T-helper 1 cell treated with Interleukin-12 subunit alpha and Interleukin-12 subunit beta and Interleukin-4 antibody, amounts not matched to agents 30 μg/mL and 1 μg/mL, for 36 hours (primary cell): ENCODE measurements at regions not wholly inside any gene's neighbourhood (a gene's known extent, or its start where the extent isn't known, plus 50 kb on each side); places are given as distances from the start of the nearest gene placed in this dataset.
"Not testable (repeated sequence)": the region's sequence is repeated elsewhere in the genome, so short reads cannot be mapped to it uniquely, and the experiment has no call there.

Experiments
- H3K27ac Mint-ChIP-seq: one replicate; pipeline ENCODE4 v1.8.0; 2021; ENCODE audit warnings: mild to moderate bottlenecking, mixed read lengths
- H3K27me3 Mint-ChIP-seq: one replicate; pipeline ENCODE4 v1.8.0; 2021; ENCODE audit warnings: low read depth, mixed read lengths
- H3K36me3 Mint-ChIP-seq: one replicate; pipeline ENCODE4 v1.8.0; 2021; ENCODE audit warnings: low read depth, mixed read lengths
- H3K4me1 Mint-ChIP-seq: one replicate; pipeline ENCODE4 v1.8.0; 2021; ENCODE audit warnings: low read depth, mixed read lengths
- H3K4me3 Mint-ChIP-seq: one replicate; pipeline ENCODE4 v1.8.0; 2021; ENCODE audit warnings: mild to moderate bottlenecking, moderate library complexity, mixed read lengths
- H3K9me3 Mint-ChIP-seq: one replicate; pipeline ENCODE4 v1.8.0; 2021; ENCODE audit warnings: mixed read lengths

DNA sequence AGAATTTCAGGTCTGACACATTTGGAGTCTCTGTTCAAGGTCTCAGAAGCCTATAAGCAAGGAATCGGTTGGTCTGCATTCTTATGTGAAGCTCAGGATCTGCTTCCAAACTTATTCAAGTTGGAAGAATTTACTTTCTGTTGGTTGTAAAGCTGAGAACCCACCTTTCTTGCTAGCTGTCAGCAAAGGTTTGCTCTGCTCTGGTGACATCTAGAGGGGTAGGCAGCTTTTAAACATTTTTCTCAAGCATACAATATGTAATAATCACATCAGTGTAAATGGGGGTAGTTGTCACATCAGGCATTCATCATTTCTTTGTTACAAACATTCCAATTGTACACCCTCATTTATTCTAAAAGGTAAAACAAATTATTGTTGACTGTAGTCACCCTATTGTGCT is 935.2 kb downstream of the TRAM1L1 start:
- no peaks in the 10 kb centered on the region for H3K4me1 Mint-ChIP-seq
- no peak overlapping the region for H3K4me3 Mint-ChIP-seq
- H3K9me3 Mint-ChIP-seq = no peaks in the 10 kb centered on the region
- H3K36me3 Mint-ChIP-seq = no peaks in the 10 kb centered on the region
- no peaks in the 10 kb centered on the region for H3K27me3 Mint-ChIP-seq
- H3K27ac Mint-ChIP-seq = no peak overlapping the region

DNA sequence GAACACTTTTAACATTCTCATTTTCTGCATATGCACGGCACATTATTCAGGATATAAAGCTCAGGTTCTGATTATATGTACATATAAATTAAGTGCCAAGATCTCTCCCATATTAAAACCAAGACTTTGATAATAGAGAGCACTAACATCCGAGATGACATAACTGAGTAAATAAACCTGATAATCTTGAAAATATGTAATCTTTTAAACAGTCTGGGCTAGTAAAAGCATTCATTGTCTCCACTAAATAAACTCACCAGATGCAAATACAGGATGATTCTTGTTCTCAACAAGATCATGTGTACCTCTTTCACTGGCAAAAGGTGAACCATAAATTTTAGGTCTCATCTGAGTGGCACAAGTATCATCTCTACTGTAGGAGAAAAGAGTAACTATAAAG is 942.2 kb downstream of the TRAM1L1 start:
- Mint-ChIP-seq H3K27me3 (no peaks in the 10 kb centered on the region), H3K4me1 (no peaks in the 10 kb centered on the region), H3K9me3 (no peaks in the 10 kb centered on the region), H3K36me3 (no peaks in the 10 kb centered on the region), H3K27ac (no peak overlapping the region), H3K4me3 (no peak overlapping the region)

DNA sequence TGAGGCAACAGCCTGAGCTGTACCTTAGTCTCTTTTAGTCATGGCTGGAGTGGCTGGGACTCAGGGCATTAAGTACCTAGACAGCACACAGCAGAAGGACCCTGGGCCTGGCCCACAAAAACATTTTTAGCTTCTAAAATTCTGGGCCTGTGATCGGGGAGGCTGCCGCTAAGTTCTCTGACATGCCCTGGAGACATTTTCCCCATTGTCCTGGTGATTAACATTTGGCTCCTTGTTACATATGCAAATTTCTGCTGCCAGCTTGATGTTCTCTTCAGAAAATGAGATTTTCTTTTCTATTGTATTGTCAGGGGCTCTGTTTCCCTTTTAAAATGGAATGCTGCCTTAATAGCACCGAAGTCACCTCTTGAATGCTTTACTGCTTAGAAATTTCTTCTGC is 952.4 kb downstream of the TRAM1L1 start:
- Mint-ChIP-seq H3K9me3 (no peaks in the 10 kb centered on the region), H3K27me3 (no peaks in the 10 kb centered on the region), H3K4me3 (no peak overlapping the region), H3K27ac (no peak overlapping the region), H3K4me1 (no peaks in the 10 kb centered on the region), H3K36me3 (no peaks in the 10 kb centered on the region)

DNA sequence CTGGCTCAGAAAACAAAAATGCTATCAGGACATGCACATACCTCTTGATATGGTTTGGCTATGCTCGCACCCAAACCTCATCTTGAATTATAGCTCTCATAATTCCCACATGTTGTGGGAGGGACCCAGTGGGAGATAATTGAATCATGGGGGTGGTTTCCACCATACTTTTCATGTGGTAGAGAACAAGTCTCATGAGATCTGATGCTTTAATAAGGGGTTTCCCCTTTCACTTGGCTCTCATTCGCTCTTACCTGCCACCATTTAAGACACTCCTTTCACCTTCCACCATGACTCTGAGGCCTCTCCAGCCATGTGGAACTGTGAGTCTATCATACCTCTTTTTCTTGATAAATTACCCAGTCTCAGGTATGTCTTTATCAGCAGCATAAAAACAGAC is 958.6 kb downstream of the TRAM1L1 start:
- Mint-ChIP-seq H3K4me1 (no peaks in the 10 kb centered on the region), H3K9me3 (no peaks in the 10 kb centered on the region), H3K4me3 (no peak overlapping the region), H3K27me3 (no peaks in the 10 kb centered on the region), H3K27ac (no peak overlapping the region), H3K36me3 (no peaks in the 10 kb centered on the region)

DNA sequence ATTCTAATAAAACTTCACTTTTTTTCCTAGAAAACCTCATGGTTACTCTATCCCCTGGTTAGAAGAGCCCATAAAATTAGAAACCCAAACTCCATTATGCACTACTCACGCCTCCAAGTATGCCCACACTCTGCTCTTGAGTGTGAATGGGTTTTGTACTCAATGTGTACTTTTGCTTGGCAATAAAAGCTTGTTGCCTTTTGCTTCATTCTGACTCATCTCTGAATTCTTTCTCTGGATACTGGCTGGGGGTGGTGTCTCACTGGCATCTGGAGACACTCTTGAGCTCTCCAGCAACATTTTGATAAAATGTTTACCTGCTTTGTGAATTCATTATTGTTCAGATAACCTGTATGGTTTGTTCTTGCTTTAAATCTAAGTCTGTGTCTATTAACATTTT is 963.3 kb downstream of the TRAM1L1 start:
- Mint-ChIP-seq H3K4me1 (no peaks in the 10 kb centered on the region), H3K4me3 (no peak overlapping the region), H3K27me3 (no peaks in the 10 kb centered on the region), H3K9me3 (no peaks in the 10 kb centered on the region), H3K27ac (no peak overlapping the region), H3K36me3 (no peaks in the 10 kb centered on the region)

DNA sequence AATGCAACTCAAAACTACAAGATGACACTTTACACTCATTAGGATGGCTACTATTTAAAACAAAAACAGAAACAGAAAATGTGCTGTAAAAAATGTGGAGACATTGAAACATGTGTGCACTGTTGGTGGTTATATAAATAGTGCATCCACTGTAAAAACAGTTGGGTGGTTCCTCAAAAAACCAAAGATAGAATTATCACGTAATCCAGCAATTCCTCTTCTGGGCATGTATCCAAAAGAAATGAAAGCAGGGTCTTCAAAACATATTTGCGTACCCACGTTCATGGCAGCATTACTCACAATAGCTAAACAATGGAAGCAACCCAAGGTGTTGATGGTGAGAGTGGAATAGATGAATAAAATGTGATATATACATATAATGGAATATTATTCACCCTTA is 967.2 kb downstream of the TRAM1L1 start:
- H3K4me1 Mint-ChIP-seq = no peaks in the 10 kb centered on the region
- no peak overlapping the region for H3K4me3 Mint-ChIP-seq
- no peaks in the 10 kb centered on the region for H3K9me3 Mint-ChIP-seq
- H3K27ac Mint-ChIP-seq = no peak overlapping the region
- no peaks in the 10 kb centered on the region for H3K36me3 Mint-ChIP-seq
- no peaks in the 10 kb centered on the region for H3K27me3 Mint-ChIP-seq

- not testable (repeated sequence) for H3K4me3 Mint-ChIP-seq, H3K4me1 Mint-ChIP-seq, H3K27ac Mint-ChIP-seq, H3K9me3 Mint-ChIP-seq, H3K27me3 Mint-ChIP-seq, H3K36me3 Mint-ChIP-seq
These were observed 972.5 kb downstream of the TRAM1L1 start for GRCh38 chr4:116112861-116113260.

- no peaks in the 10 kb centered on the region for H3K9me3 Mint-ChIP-seq
- no peaks in the 10 kb centered on the region for H3K36me3 Mint-ChIP-seq
- no peaks in the 10 kb centered on the region for H3K27me3 Mint-ChIP-seq
- H3K4me3 Mint-ChIP-seq = no peak overlapping the region
- no peaks in the 10 kb centered on the region for H3K4me1 Mint-ChIP-seq
- no peak overlapping the region for H3K27ac Mint-ChIP-seq
These were observed 974.7 kb downstream of the TRAM1L1 start for GRCh38 chr4:116110713-116111112.

DNA sequence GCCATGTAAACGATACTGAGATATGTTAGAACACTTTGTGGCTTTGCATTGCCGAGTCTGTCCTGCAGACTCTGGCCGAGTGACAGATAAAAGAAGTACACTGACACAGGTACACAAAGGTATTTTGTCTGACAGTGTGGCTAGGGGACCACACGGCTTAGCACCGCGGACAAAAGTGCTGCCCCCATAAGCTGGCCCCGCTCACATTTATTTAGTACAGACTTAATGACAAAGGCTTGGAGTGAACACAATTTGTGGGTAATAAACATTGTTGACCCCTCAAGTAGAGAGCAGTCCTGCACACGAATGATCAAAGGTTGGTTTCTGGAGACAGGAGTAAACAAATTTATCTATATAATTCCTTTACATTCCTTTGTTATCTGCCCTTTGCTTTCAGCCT is 976.8 kb downstream of the TRAM1L1 start:
- Mint-ChIP-seq H3K27ac (no peak overlapping the region), H3K9me3 (no peaks in the 10 kb centered on the region), H3K4me3 (no peak overlapping the region), H3K36me3 (no peaks in the 10 kb centered on the region), H3K4me1 (no peaks in the 10 kb centered on the region), H3K27me3 (no peaks in the 10 kb centered on the region)

- Mint-ChIP-seq H3K36me3 (no peaks in the 10 kb centered on the region), H3K27ac (no peak overlapping the region), H3K4me3 (no peak overlapping the region), H3K4me1 (no peaks in the 10 kb centered on the region), H3K9me3 (peaks cover 12% of the 10 kb centered on the region), H3K27me3 (no peaks in the 10 kb centered on the region)
These were observed 984.1 kb downstream of the TRAM1L1 start for GRCh38 chr4:116101321-116101720.

DNA sequence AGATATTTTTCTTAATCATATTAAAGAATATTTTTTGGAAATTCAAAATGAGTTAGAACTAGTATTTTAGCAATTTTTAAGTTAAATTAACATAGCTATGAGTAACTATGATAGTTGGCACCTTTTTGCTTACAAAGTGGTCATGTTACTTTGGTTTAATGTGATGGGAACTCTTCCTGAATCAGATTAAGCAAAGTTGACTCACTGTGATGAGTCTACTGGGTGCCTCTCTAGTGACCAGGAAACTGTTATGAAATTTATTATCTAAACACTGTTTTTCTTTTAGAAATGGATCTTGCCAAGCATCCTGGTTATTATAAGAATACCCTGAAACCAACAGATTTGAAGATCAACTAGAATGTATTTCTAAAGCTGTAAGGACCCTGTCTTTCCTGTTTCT is 985.8 kb downstream of the TRAM1L1 start:
- peaks cover 12% of the 10 kb centered on the region for H3K9me3 Mint-ChIP-seq
- H3K36me3 Mint-ChIP-seq = no peaks in the 10 kb centered on the region
- no peaks in the 10 kb centered on the region for H3K4me1 Mint-ChIP-seq
- no peak overlapping the region for H3K4me3 Mint-ChIP-seq
- no peaks in the 10 kb centered on the region for H3K27me3 Mint-ChIP-seq
- no peak overlapping the region for H3K27ac Mint-ChIP-seq

DNA sequence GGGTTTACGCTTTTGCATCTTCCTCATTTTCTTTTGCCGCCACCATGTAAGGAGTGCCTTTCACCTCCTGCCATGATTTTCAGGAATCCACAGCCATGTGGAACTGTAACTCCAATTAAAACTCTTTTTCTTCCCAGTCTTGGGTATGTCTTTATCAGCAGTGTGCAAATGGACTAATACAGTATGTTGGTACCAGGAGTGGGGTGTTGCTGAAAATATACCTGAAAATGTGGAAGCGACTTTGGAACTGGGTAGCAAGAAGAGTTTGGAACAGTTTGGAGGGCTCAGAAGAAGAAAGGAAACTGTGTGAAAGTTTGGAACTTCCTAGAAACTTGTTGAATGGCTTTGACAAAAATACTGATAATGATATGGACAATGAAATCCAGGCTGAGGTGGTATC is 983.9 kb upstream of the NDST4 start:
- not testable (repeated sequence) for H3K4me1 Mint-ChIP-seq, H3K36me3 Mint-ChIP-seq, H3K27ac Mint-ChIP-seq, H3K4me3 Mint-ChIP-seq, H3K27me3 Mint-ChIP-seq
- H3K9me3 Mint-ChIP-seq = peaks cover 12% of the 10 kb centered on the region

DNA sequence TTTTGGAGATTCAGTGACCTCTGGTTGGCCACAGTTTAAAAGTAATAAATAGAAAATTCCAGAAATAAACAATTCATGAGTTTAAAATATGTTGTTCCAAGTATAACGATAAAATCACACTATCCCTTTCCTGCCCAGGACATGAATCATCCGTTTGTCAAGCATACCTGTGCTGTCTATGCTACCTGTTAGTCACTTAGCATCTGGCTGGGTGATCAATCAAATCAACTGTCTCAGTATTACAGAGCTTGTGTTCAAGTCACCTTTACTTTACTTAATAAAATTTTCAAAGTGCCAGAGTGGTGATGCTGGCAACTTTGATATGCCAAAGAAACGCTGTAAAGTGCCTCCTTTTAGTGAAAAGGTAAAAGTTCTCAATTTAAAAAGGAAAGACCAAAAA is 979.5 kb upstream of the NDST4 start:
- Mint-ChIP-seq H3K4me3 (no peak overlapping the region), H3K36me3 (no peaks in the 10 kb centered on the region), H3K4me1 (no peaks in the 10 kb centered on the region), H3K27ac (no peak overlapping the region), H3K9me3 (peaks cover 12% of the 10 kb centered on the region), H3K27me3 (no peaks in the 10 kb centered on the region)

DNA sequence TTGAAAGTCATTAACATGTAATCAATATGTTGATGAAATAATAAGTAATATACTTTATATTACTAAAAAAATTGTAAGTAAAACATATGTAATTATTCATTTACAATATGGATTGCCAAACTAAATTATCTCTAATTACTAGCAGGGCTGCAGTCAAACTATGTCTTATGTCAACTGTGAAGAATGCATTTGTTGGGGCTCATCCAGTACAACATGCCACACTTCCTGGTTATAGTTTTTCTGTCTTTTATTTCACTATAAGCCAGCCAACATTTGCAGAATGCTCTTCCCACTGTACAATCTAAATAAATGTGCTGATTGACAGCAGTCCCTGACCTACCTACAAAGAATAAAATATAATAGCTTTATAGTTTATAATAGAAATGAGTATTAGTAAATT is 975.4 kb upstream of the NDST4 start:
- H3K27me3 Mint-ChIP-seq = no peaks in the 10 kb centered on the region
- no peaks in the 10 kb centered on the region for H3K36me3 Mint-ChIP-seq
- no peak overlapping the region for H3K27ac Mint-ChIP-seq
- no peaks in the 10 kb centered on the region for H3K9me3 Mint-ChIP-seq
- H3K4me3 Mint-ChIP-seq = no peak overlapping the region
- H3K4me1 Mint-ChIP-seq = no peaks in the 10 kb centered on the region

- H3K27ac Mint-ChIP-seq = no peak overlapping the region
- peaks cover 19% of the 10 kb centered on the region for H3K9me3 Mint-ChIP-seq
- H3K4me3 Mint-ChIP-seq = no peak overlapping the region
- no peaks in the 10 kb centered on the region for H3K4me1 Mint-ChIP-seq
- H3K27me3 Mint-ChIP-seq = no peaks in the 10 kb centered on the region
- H3K36me3 Mint-ChIP-seq = no peaks in the 10 kb centered on the region
These were observed 969.5 kb upstream of the NDST4 start for GRCh38 chr4:116082808-116083366.

GRCh38 chr4:116073051-116073450 is 959.6 kb upstream of the NDST4 start:
- no peak overlapping the region for H3K27ac Mint-ChIP-seq
- no peaks in the 10 kb centered on the region for H3K36me3 Mint-ChIP-seq
- no peaks in the 10 kb centered on the region for H3K4me1 Mint-ChIP-seq
- H3K4me3 Mint-ChIP-seq = no peak overlapping the region
- no peaks in the 10 kb centered on the region for H3K27me3 Mint-ChIP-seq
- H3K9me3 Mint-ChIP-seq = no peaks in the 10 kb centered on the region
